Ishikawa (cell line): ENCODE measurements at regions not wholly inside any gene's neighbourhood (a gene's known extent, or its start where the extent isn't known, plus 50 kb on each side); places are given as distances from the start of the nearest gene placed in this dataset.

ENCODE experiments used
- CEBPB ChIP-seq: IDR thresholded peaks from 2 replicates; pipeline ENCODE4 v1.6.1; 2012
- CREB1 ChIP-seq: IDR thresholded peaks from 2 replicates; pipeline ENCODE4 v1.6.1; 2012; ENCODE audit warnings: low read depth
- EP300 ChIP-seq: IDR thresholded peaks from 2 replicates; pipeline ENCODE4 v1.6.1; 2012; ENCODE audit warnings: borderline replicate concordance
- FOXM1 ChIP-seq: IDR thresholded peaks from 2 replicates; pipeline ENCODE4 v1.6.1; 2012; ENCODE audit warnings: low read depth, borderline replicate concordance
- NFIC ChIP-seq: IDR thresholded peaks from 2 replicates; pipeline ENCODE4 v1.6.1; 2012
- RAD21 ChIP-seq: IDR thresholded peaks from 2 replicates; pipeline ENCODE4 v1.6.1; 2012; ENCODE audit warnings: low read depth
- REST ChIP-seq: IDR thresholded peaks from 2 replicates; pipeline ENCODE4 v1.6.1; 2012; ENCODE audit warnings: low read depth, mild to moderate bottlenecking
- TAF1 ChIP-seq: IDR thresholded peaks from 2 replicates; pipeline ENCODE4 v1.6.1; 2012; ENCODE audit warnings: low read depth, mild to moderate bottlenecking
- TCF12 ChIP-seq: IDR thresholded peaks from 2 replicates; pipeline ENCODE4 v1.6.1; 2012; ENCODE audit warnings: low read depth
- YY1 ChIP-seq: IDR thresholded peaks from 2 replicates; pipeline ENCODE4 v1.6.1; 2012; ENCODE audit warnings: low read depth
- TF ChIP-seq, protein P1 (sequence below): IDR thresholded peaks from 2 replicates; pipeline ENCODE4 v1.6.1; 2012

GRCh38 chr18:37662099-37662498 is 96.5 kb upstream of the CELF4 start:
- TF ChIP-seq RAD21 (no peak), NFIC (no peak), TCF12 (no peak), REST (no peak), TAF1 (no peak), EP300 (no peak), CEBPB (no peak), YY1 (no peak), CREB1 (no peak), FOXM1 (no peak)
- TF ChIP-seq, protein P1, sequence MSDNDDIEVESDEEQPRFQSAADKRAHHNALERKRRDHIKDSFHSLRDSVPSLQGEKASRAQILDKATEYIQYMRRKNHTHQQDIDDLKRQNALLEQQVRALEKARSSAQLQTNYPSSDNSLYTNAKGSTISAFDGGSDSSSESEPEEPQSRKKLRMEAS, result no peak
